Neuron (in vitro differentiated cells): ENCODE measurements at regions not wholly inside any gene's neighbourhood (a gene's known extent, or its start where the extent isn't known, plus 50 kb on each side); places are given as distances from the start of the nearest gene placed in this dataset.
"Not testable (repeated sequence)": the region's sequence is repeated elsewhere in the genome, so short reads cannot be mapped to it uniquely, and the experiment has no call there.

Experiments used
- H2AFZ ChIP-seq: one replicate; pipeline ENCODE4 v1.6.1; 2013; ENCODE audit warnings: low read depth, mild to moderate bottlenecking, inconsistent platforms, low read length, moderate library complexity
- H3K27me3 ChIP-seq: one replicate; pipeline ENCODE4 v1.6.1; 2013; ENCODE audit warnings: low read length; ENCODE audit not compliant: insufficient read depth
- H3K36me3 ChIP-seq: one replicate; pipeline ENCODE4 v1.6.1; 2013; ENCODE audit warnings: low read length; ENCODE audit not compliant: insufficient read depth
- H3K4me1 ChIP-seq: one replicate; pipeline ENCODE4 v1.6.1; 2013; ENCODE audit warnings: low read length; ENCODE audit not compliant: insufficient read depth
- H3K4me3 ChIP-seq: 2 replicates; pipeline ENCODE4 v1.5.1; 2013; ENCODE audit warnings: mild to moderate bottlenecking, low read length, moderate library complexity
- H3K9me3 ChIP-seq: one replicate; pipeline ENCODE4 v1.6.1; 2013; ENCODE audit warnings: low read length

GRCh38 chr7:131027287-131027773 is 293.3 kb upstream of the KLF14 start:
- H3K4me1 ChIP-seq, result no peaks in the 10 kb centered on the region
- H3K36me3 ChIP-seq, result no peaks in the 10 kb centered on the region
- H3K4me3 ChIP-seq, result no peak overlapping the region
- H3K9me3 ChIP-seq, result no peaks in the 10 kb centered on the region
- H2AFZ ChIP-seq, result no peak overlapping the region
- H3K27me3 ChIP-seq, result no peaks in the 10 kb centered on the region

- Histone ChIP-seq H3K36me3 (no peaks in the 10 kb centered on the region), H2AFZ (no peak overlapping the region), H3K4me1 (no peaks in the 10 kb centered on the region), H3K4me3 (no peak overlapping the region), H3K27me3 (no peaks in the 10 kb centered on the region), H3K9me3 (no peaks in the 10 kb centered on the region)
Observed at GRCh38 chr7:131028295-131028694, 294.3 kb upstream of the KLF14 start.

GRCh38 chr7:131029002-131029401 is 295.0 kb upstream of the KLF14 start:
- no peaks in the 10 kb centered on the region for H3K36me3 ChIP-seq
- no peaks in the 10 kb centered on the region for H3K27me3 ChIP-seq
- H2AFZ ChIP-seq, result no peak overlapping the region
- H3K4me3 ChIP-seq, result no peak overlapping the region
- no peaks in the 10 kb centered on the region for H3K9me3 ChIP-seq
- no peaks in the 10 kb centered on the region for H3K4me1 ChIP-seq

GRCh38 chr7:131031099-131031868 is 296.4 kb upstream of the MKLN1 start:
- Histone ChIP-seq H3K9me3 (no peaks in the 10 kb centered on the region), H3K27me3 (no peaks in the 10 kb centered on the region), H2AFZ (no peak overlapping the region), H3K4me3 (no peak overlapping the region), H3K36me3 (no peaks in the 10 kb centered on the region), H3K4me1 (no peaks in the 10 kb centered on the region)

GRCh38 chr7:131032786-131033185 is 294.9 kb upstream of the MKLN1 start:
- Histone ChIP-seq H3K4me1 (no peaks in the 10 kb centered on the region), H3K9me3 (no peaks in the 10 kb centered on the region), H3K4me3 (no peak overlapping the region), H3K36me3 (no peaks in the 10 kb centered on the region), H2AFZ (no peak overlapping the region), H3K27me3 (no peaks in the 10 kb centered on the region)

GRCh38 chr7:131034166-131034881 is 293.4 kb upstream of the MKLN1 start:
- Histone ChIP-seq H3K4me1 (no peaks in the 10 kb centered on the region), H2AFZ (no peak overlapping the region)

GRCh38 chr7:131035088-131035770 is 292.4 kb upstream of the MKLN1 start:
- H3K27me3 ChIP-seq, result no peaks in the 10 kb centered on the region
- H3K4me3 ChIP-seq, result no peak overlapping the region
- H3K4me1 ChIP-seq, result no peaks in the 10 kb centered on the region
- H2AFZ ChIP-seq, result no peak overlapping the region
- H3K9me3 ChIP-seq, result no peaks in the 10 kb centered on the region
- H3K36me3 ChIP-seq, result no peaks in the 10 kb centered on the region

More at GRCh38 chr7:131034166-131034881, 293.4 kb upstream of the MKLN1 start:
- no peaks in the 10 kb centered on the region for H3K36me3 ChIP-seq
- no peaks in the 10 kb centered on the region for H3K9me3 ChIP-seq
- H3K4me3 ChIP-seq, result no peak overlapping the region
- no peaks in the 10 kb centered on the region for H3K27me3 ChIP-seq

- no peaks in the 10 kb centered on the region for H3K36me3 ChIP-seq
- no peak overlapping the region for H3K4me3 ChIP-seq
- H2AFZ ChIP-seq, result no peak overlapping the region
- no peaks in the 10 kb centered on the region for H3K4me1 ChIP-seq
- no peaks in the 10 kb centered on the region for H3K27me3 ChIP-seq
- H3K9me3 ChIP-seq, result no peaks in the 10 kb centered on the region
Observed at GRCh38 chr7:131038153-131038552, 289.5 kb upstream of the MKLN1 start.

- no peak overlapping the region for H2AFZ ChIP-seq
- H3K36me3 ChIP-seq, result no peaks in the 10 kb centered on the region
Observed at GRCh38 chr7:131039355-131039762, 288.3 kb upstream of the MKLN1 start.

GRCh38 chr7:131039836-131040235 is 287.8 kb upstream of the MKLN1 start:
- H3K4me1 ChIP-seq, result no peaks in the 10 kb centered on the region
- no peaks in the 10 kb centered on the region for H3K27me3 ChIP-seq
- H3K9me3 ChIP-seq, result no peaks in the 10 kb centered on the region
- no peak overlapping the region for H2AFZ ChIP-seq
- H3K36me3 ChIP-seq, result no peaks in the 10 kb centered on the region
- H3K4me3 ChIP-seq, result no peak overlapping the region

More at GRCh38 chr7:131039355-131039762, 288.3 kb upstream of the MKLN1 start:
- H3K4me3 ChIP-seq, result no peak overlapping the region
- no peaks in the 10 kb centered on the region for H3K4me1 ChIP-seq
- H3K9me3 ChIP-seq, result no peaks in the 10 kb centered on the region
- H3K27me3 ChIP-seq, result no peaks in the 10 kb centered on the region

GRCh38 chr7:131040467-131040932 is 287.2 kb upstream of the MKLN1 start:
- no peaks in the 10 kb centered on the region for H3K9me3 ChIP-seq
- H3K27me3 ChIP-seq, result no peaks in the 10 kb centered on the region
- no peaks in the 10 kb centered on the region for H3K36me3 ChIP-seq
- H2AFZ ChIP-seq, result no peak overlapping the region
- H3K4me3 ChIP-seq, result no peak overlapping the region
- H3K4me1 ChIP-seq, result no peaks in the 10 kb centered on the region

- not testable (repeated sequence) for H3K27me3 ChIP-seq, H3K36me3 ChIP-seq, H3K9me3 ChIP-seq, H3K4me3 ChIP-seq, H3K4me1 ChIP-seq, H2AFZ ChIP-seq
Observed at GRCh38 chr7:131041012-131041695, 286.5 kb upstream of the MKLN1 start.
